OCI-LY3 (cell line): ENCODE measurements at regions not wholly inside any gene's neighbourhood (a gene's known extent, or its start where the extent isn't known, plus 50 kb on each side); places are given as distances from the start of the nearest gene placed in this dataset.

Experiments used
- EZH2phosphoT487 ChIP-seq: fragments of 200-600 bp; shearing (Covaris generic); IDR thresholded peaks from 2 replicates; pipeline ENCODE4 v1.6.1; 2018; ENCODE audit warnings: antibody characterized with exemption, mixed run types, low read depth
- TF ChIP-seq, protein P1 (sequence below): fragments of 200-600, 300-600 bp; sonication (generic); IDR thresholded peaks from 2 replicates; pipeline ENCODE4 v1.5.1; 2014; ENCODE audit warnings: antibody characterized with exemption, low read length, low read depth

DNA sequence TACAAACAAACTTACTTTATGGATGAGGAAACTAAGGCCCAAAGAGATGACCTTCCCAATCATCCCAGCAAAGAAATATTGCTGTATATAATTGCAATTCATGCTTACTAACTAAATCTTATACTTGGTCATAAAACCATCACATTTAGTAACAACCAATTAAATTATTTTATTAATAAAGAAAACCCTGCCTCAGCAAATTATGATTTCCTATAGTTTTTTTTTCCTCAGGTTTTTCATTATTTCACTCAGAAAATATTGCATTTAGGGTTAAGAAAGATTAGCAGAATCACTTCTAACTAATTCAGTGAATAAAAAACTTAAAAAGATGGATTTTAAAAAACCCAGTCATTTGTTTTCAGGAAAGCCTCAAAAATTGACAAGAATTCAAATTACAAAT lies 86.5 kb upstream of the GADL1 start:
- TF ChIP-seq, protein P1, sequence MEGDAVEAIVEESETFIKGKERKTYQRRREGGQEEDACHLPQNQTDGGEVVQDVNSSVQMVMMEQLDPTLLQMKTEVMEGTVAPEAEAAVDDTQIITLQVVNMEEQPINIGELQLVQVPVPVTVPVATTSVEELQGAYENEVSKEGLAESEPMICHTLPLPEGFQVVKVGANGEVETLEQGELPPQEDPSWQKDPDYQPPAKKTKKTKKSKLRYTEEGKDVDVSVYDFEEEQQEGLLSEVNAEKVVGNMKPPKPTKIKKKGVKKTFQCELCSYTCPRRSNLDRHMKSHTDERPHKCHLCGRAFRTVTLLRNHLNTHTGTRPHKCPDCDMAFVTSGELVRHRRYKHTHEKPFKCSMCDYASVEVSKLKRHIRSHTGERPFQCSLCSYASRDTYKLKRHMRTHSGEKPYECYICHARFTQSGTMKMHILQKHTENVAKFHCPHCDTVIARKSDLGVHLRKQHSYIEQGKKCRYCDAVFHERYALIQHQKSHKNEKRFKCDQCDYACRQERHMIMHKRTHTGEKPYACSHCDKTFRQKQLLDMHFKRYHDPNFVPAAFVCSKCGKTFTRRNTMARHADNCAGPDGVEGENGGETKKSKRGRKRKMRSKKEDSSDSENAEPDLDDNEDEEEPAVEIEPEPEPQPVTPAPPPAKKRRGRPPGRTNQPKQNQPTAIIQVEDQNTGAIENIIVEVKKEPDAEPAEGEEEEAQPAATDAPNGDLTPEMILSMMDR, result no peak
- TF ChIP-seq EZH2phosphoT487, result no peak
